ENCODE measurements at regions not wholly inside any gene's neighbourhood (a gene's known extent, or its start where the extent isn't known, plus 50 kb on each side); places are given as distances from the start of the nearest gene placed in this dataset.

GRCh38 chr2:188146888-188147287, 144.8 kb upstream of the GULP1 start:
- no peak for DNase-seq

- no peak for DNase-seq
Measured at GRCh38 chr2:188151670-188152069, 140.0 kb upstream of the GULP1 start.

DNA sequence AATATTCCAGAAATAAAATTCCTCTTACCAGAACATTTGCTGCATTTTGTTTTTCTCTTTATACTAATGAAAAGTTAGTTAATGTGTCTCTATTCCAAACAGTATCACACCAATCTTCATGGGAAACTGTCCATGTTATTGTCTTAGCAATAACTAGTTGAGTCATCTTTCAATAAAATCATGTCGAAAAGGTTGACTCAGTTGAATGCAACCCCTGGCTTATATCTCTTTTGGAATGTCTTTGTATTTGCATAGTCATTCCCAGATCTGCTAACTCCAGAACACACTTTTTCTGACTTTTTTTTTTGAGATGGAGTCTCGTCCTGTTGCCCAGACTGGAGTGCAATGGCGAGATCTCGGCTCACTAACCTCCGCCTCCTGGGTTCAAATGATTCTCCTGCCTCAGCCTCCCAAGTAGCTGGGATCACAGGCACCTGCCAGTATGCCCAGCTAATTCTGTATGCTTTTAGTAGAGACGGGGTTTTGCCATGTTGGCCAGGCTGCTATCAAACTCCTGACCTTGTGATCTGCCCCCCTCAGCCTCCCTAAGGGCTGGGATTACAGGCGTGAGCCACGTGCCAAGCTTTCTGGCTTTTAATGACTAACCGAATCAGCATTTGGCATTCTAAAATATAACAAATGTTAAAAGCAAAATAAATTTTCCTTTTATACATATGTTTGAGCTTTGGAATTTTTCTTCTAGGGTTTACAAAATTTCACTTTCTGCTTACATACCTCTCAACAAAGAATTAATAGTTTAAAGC, 133.2 kb upstream of the GULP1 start:
- peak; percentile 23 for DNase-seq

- DNase-seq, result no peak
Measured at GRCh38 chr2:188159484-188159883, 132.2 kb upstream of the GULP1 start.

DNA sequence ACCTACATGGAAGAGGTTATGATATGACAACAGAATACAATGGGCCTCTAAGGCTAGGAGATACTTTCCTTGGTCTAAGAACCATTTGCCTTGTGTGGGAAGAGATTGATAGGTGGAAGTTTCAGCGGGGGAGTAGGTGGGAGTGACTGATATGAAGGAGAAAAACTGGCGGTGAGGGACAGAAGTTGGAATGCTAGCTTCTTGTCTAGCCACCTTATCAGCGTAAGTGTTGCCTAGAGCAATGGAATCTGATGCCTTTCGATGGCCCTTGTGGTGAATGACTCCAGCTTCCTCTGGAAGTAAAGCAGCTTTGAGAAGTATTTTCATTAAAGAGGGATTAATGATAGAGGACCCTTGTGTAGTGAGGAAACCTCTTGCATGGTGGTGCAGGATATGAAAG, 121.3 kb upstream of the GULP1 start:
- DNase-seq, result no peak

GRCh38 chr2:188176620-188177019, 115.1 kb upstream of the GULP1 start:
- DNase-seq, result no peak

DNA sequence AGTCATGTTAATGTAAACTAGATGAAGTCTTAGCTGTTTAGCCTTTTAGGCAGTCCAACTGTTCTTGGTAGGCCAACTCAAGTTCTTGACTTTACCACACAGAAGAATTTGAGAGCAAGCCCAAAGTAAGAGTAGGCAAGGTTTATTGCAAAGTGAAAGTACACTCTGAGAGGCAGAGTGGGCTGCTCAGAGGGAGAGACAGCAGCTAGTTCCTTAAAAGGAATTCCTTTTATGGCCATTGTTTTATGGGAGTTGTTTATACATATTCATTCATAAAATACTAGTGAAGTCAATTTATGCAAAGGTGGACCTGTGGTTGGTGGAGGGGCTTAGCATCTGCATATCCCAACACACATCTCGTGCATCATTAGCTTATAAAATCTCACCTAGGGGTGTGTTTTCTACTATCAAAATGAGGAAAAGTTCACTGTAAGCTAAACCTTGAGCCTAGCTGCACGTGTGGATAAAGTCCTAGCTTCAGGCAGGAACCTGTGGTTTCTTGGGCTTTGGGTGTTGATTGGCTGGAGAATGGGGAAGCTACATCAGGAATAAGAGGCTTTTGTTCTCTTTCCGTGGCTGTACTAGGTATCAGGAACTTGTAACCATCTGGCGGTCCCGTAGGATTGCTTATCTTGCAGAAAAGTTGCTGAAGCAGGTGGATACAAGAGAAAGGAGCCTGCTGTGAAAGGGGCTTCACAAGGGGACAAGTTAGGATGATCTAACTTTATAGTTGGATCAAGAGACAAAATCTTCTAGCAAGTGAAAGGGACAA, 110.4 kb upstream of the GULP1 start:
- no peak for DNase-seq

- no peak for DNase-seq
Measured at GRCh38 chr2:188181884-188182283, 109.8 kb upstream of the GULP1 start.

DNA sequence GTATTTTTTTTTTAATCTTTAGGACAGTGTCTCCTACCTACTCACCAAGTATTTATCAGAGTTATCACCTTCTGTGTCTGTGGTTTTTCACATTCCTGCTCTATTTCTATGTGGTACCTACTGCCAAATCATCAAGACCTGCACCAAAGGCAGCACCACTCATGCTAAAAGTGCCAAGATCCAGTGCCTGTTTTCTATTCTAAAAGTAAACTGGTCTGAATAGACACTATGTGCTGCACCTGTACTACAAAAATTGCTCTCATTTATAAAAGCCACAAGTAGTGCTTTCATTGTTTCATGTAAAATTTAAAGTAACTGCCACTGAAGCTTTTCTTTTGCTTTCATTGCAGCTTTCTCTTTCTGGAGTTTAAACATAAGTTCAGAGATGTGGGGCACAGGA, 103.9 kb upstream of the GULP1 start:
- DNase-seq, result no peak

DNA sequence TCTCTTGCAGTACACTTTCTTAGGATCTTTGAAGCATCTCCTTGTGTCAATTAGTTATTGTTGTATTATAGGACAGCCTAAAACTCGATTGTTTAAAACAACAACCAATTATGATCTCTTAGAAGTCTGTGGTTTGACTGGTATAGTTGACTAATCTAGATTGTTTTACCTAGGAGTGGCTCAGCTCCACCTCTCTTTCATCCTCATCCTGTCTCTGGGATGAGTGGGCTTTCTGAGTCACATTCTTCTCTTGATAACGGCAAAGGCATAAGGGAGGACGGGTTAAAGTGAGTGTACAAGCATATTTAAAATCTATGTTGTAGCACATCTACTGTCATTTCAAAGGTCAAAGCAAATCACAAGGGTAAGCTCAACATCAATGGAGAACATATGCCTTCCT, 102.3 kb upstream of the GULP1 start:
- no peak for DNase-seq

DNA sequence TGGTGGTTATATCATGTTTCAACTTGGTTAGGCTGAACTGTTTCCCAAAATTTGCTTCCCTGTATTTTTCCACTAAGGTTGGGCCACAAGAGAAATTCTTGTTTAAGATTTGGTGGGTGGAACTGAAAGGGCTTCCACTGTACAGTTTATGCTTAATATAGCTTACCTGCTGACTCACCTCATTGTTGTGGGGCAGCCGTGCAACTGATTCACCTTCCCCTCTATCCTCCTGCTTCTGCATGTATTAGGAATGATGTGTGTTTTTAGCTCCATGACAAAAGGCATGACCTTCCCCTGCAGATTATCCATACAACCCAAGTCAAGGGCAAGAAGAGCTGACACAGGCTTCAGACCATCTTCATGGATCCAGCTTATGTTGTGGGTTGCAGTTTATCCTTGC, 98.4 kb upstream of the GULP1 start:
- no peak for DNase-seq

DNA sequence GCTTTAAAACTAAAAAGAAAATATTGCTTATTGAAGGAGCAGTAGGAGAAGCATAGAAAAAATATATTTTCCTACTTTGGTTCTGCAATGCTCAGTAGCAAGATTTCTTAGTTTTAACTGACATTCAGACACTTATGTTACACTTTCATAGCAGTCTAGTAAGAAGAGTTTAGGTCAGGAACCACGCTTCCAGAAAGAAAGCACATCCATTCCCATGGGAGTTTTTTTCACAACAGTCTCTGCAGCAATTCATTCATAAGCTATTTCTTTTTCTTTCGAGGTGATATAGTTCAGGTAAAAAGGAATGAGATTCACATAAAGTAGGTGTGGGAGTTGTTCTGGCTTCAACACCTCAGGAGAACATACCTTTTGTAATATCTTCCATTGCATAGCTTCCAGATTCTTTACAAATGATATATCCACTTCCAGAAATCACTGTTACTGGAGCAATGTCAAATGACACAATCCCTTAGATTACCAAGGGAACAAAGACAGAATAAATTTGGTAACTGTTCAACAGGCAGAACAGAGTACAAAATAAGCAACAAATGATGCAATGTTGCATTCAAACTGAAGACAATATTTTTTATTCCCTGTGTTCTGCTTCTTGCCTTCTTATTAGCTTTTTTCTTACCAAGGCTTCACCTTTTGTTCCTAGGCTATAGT, 95.2 kb upstream of the GULP1 start:
- peak; percentile 10 for DNase-seq

DNA sequence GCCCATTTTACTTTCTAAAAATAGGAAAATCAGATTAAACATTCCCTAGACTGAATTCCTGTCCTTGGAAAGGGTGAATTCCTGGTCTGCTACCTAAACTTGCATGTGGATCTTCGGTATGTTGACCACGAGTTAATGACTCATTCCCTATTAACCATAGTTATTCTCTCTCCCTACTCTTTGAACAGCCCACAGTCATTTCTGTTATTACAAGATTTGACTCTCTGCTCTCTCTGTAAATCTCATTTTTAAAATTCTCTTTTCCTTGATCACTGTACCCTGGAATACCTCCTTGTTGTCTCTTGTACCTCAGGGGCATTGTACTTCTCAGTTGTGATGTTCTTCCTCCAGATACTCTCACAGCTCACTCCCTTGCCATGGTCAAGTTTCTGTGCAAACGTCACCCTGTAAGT, 92.0 kb upstream of the GULP1 start:
- DNase-seq, result peak; percentile 90

DNA sequence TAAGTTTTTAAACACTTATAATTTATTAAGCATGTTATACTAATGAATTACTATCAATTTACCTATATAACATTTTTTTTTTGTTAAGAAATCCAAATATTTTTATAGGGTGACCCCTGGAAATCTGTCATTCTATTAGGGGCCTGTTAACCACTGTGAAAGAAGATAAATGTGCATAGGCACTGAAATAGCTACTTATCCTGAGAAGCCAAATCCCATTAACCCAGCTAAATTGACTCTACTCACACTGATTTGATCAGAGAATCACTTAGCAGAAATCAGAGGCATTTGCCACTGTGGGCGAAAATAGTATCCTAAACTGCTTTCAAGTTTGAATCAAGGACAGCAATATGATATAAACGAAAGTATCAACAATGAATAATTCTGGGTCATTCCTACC, 90.0 kb upstream of the GULP1 start:
- DNase-seq, result no peak

- no peak for DNase-seq
Measured at GRCh38 chr2:188202777-188203176, 88.9 kb upstream of the GULP1 start.

GRCh38 chr2:188203776-188204175, 87.9 kb upstream of the GULP1 start:
- DNase-seq, result peak; percentile 16

- peak; percentile 4 for DNase-seq
Measured at GRCh38 chr2:188204824-188205223, 86.8 kb upstream of the GULP1 start.

- no peak for DNase-seq
Measured at GRCh38 chr2:188207554-188207953, 84.1 kb upstream of the GULP1 start.

GRCh38 chr2:188209218-188209617, 82.5 kb upstream of the GULP1 start:
- DNase-seq, result no peak

GRCh38 chr2:188217264-188217663, 74.4 kb upstream of the GULP1 start:
- DNase-seq, result no peak

DNA sequence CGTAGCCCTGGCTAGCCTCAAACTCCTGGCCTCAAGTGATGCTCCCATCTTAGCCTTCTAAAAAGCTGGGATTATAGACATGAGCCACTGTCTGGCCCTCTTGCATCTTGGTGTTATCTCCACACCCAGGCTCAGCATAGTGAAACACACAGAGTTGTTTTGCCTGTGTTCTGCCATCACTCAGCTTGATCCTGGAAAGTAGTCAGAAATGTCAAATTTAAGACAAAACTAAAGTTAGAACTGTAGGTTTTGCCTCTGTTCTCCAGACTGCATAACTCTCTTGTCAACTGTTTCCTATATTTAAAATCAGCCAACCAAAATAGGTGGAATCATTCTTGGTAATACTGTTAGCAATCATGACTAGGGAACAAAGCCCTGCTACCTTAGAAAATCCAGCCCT, 72.1 kb upstream of the GULP1 start:
- DNase-seq, result no peak

GRCh38 chr2:188220535-188220934, 71.1 kb upstream of the GULP1 start:
- DNase-seq, result no peak

GRCh38 chr2:188227713-188228112, 64.0 kb upstream of the GULP1 start:
- DNase-seq, result no peak

- peak; percentile 1 for DNase-seq
Measured at GRCh38 chr2:188235364-188235763, 56.3 kb upstream of the GULP1 start.

Data from fibroblast of skin of abdomen (primary cell).